GM13977 (cell line): ENCODE measurements at regions not wholly inside any gene's neighbourhood (a gene's known extent, or its start where the extent isn't known, plus 50 kb on each side); places are given as distances from the start of the nearest gene placed in this dataset.
A peak's percentile ranks its signal among the peaks of the same experiment; 100 is the strongest.

Experiments used
- DNase-seq: peaks from one replicate; pipeline ENCODE4 v3.0.0; 2012; ENCODE audit warnings: low spot score
- CTCF ChIP-seq: IDR thresholded peaks from 2 replicates; pipeline ENCODE4 v1.5.1; 2012; ENCODE audit warnings: mild to moderate bottlenecking, control low read depth; ENCODE audit not compliant: insufficient read depth; ENCODE audit errors: extremely low read depth, missing control alignments
- in situ Hi-C: fragments of 300-500 bp; cut with MboI; formaldehyde crosslinking; loops from one replicate; pipeline ENCODE4 v1.12.0; 2022; ENCODE audit warnings: low sequenced_read_pairs, low pct_unique_long_range_greater_than_20kb, mixed read lengths, inconsistent platforms; ENCODE audit not compliant: unreplicated experiment

DNA sequence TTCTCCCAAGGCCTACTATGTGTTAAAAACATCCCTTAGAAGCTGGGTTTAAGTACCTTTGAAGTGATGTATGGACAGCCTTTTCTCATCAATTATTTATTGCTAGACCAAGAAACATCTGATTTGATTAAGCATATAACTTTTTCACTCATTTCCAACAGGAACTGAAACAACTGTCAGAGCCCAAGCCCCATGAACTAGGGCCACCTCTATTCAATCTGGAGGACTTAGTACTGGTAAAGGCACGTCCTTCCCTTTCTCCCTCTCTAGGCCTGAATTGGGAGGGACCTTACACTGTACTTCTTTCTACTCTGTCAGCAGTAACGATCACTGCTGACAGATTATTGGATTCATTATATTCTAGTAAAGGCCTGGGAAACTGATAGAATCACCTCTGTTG is 612.0 kb upstream of the CDH8 start:
- DNase-seq = no peak
- TF ChIP-seq CTCF = no peak
- in situ Hi-C loops = no loop called here

- no peak for TF ChIP-seq CTCF
- no peak for DNase-seq
- in situ Hi-C loops = no loop called here
Measured at GRCh38 chr16:62644030-62644812, 608.0 kb upstream of the CDH8 start.

DNA sequence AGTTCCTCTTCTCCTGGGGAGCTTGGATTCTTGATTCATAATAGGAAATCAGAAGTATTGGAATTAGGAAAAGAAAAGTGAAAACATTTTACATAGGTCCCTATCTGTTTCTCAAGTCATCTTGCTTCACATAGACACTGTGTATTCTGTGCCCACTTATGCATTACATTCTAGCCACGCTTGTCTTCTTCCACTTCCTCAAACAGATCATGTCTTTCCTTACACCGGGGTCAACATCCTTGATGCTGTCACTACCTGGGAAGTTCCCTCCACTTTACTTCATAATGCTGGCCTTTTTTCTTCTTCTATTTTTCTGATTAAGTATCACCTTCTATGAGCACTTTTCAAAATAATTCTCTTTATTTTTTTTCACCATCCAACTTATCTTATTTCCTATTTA is 606.4 kb upstream of the CDH8 start:
- DNase-seq = no peak
- in situ Hi-C loops = no loop called here
- no peak for TF ChIP-seq CTCF

DNA sequence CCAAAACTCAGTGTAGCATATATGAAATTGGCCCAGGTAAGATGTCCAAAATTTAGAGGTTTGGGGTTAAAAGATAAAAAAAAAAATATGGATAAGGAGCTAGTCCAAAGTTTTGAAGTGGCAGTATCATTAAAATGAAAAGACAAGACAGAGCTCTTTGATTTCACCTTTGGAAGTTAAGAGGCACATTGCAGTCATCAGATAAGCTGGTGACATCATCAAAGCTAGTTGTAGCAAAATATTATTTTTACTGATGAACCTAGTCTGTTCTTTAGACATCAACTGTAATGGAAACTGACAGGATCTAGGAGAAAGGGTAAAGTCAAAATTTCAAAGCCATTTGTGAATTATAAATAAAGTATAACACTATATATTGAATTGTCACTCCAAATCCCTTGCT is 603.7 kb upstream of the CDH8 start:
- DNase-seq = no peak
- in situ Hi-C loops = no loop called here
- TF ChIP-seq CTCF = no peak

GRCh38 chr16:62638964-62639870 is 603.0 kb upstream of the CDH8 start:
- in situ Hi-C loops = no loop called here
- peak; percentile 8 for TF ChIP-seq CTCF
- DNase-seq = peak; percentile 6

DNA sequence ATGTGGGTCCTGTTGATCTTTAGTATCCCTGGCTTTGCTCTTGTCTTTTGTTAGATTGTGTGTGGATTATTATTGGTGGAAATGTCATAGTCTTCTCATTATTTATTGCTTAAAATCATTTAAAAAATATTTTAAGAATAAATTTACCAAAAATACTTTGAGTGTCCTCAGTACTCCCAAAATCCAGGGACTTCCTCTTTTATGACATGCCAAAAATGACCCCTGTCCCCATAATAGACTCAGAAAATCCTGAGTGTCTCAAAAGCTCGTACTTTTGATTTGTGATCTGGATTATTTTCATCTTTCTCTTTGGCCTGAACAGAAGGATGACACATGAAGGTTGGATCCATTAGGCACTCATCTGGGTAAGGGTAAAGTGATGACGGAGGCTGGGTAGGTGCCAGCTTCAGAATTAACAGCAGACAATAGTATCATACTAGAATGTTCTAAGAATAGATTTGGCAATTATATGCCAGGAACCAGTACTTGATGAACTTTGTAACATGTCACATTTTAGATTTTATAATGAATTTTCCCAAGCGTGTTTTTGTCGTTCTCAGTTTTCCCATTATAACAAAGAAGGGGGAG is 602.2 kb upstream of the CDH8 start:
- DNase-seq = no peak
- in situ Hi-C loops = no loop called here
- no peak for TF ChIP-seq CTCF
